ENCODE measurements at regions not wholly inside any gene's neighbourhood (a gene's known extent, or its start where the extent isn't known, plus 50 kb on each side); places are given as distances from the start of the nearest gene placed in this dataset.

GRCh38 chr2:226153553-226153952 lies 646.1 kb downstream of the IRS1 start:
- TF ChIP-seq POLR2A (IDR thresholded peaks at IDR 0.05) (no peak), POLR2AphosphoS5 (IDR thresholded peaks at IDR 0.05) (no peak)
- TF ChIP-seq, protein P1, sequence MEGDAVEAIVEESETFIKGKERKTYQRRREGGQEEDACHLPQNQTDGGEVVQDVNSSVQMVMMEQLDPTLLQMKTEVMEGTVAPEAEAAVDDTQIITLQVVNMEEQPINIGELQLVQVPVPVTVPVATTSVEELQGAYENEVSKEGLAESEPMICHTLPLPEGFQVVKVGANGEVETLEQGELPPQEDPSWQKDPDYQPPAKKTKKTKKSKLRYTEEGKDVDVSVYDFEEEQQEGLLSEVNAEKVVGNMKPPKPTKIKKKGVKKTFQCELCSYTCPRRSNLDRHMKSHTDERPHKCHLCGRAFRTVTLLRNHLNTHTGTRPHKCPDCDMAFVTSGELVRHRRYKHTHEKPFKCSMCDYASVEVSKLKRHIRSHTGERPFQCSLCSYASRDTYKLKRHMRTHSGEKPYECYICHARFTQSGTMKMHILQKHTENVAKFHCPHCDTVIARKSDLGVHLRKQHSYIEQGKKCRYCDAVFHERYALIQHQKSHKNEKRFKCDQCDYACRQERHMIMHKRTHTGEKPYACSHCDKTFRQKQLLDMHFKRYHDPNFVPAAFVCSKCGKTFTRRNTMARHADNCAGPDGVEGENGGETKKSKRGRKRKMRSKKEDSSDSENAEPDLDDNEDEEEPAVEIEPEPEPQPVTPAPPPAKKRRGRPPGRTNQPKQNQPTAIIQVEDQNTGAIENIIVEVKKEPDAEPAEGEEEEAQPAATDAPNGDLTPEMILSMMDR (IDR thresholded peaks at IDR 0.05) = no peak
